HUES6 (cell line): ENCODE measurements at regions not wholly inside any gene's neighbourhood (a gene's known extent, or its start where the extent isn't known, plus 50 kb on each side); places are given as distances from the start of the nearest gene placed in this dataset.
"Not testable (repeated sequence)": the region's sequence is repeated elsewhere in the genome, so short reads cannot be mapped to it uniquely, and the experiment has no call there.

Source experiments
- H3K27ac ChIP-seq: 2 replicates; pipeline ENCODE4 v1.7.0; 2013; ENCODE audit warnings: low read depth, mild to moderate bottlenecking, low read length, inconsistent platforms
- H3K27me3 ChIP-seq: 2 replicates; pipeline ENCODE4 v1.6.1; 2013; ENCODE audit warnings: low read length; ENCODE audit not compliant: control insufficient read depth, insufficient read depth
- H3K36me3 ChIP-seq: 2 replicates; pipeline ENCODE4 v1.6.1; 2013; ENCODE audit warnings: low read length; ENCODE audit not compliant: control insufficient read depth, insufficient read depth
- H3K4me1 ChIP-seq: 2 replicates; pipeline ENCODE4 v1.6.1; 2013; ENCODE audit warnings: low read length; ENCODE audit not compliant: control insufficient read depth, insufficient read depth
- H3K4me3 ChIP-seq: 2 replicates; pipeline ENCODE4 v1.5.1; 2013; ENCODE audit warnings: low read depth, low read length
- H3K9ac ChIP-seq: one replicate; pipeline ENCODE4 v1.6.1; 2013; ENCODE audit warnings: mild to moderate bottlenecking, low read length
- H3K9me3 ChIP-seq: 2 replicates; pipeline ENCODE4 v1.6.1; 2013; ENCODE audit warnings: low read depth, low read length; ENCODE audit not compliant: control insufficient read depth, insufficient read depth

DNA sequence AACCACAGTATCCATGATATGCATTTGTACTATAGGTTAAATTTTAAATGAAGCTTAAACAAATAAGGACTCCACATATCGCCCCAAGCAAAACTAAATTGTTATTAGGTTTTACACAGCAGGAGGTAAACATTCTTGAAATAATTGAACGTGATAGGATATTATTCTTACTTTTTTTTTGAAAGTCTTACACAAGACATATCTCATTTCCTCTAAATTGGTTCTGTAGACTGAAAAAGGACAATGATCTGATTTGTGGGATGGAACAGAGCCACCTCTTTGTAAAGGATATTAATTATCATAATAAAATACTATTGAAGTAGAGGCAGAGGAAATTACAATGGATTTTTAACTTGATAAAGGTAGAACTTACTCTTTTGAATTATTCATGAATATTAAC is 155.1 kb upstream of the SEMA3D start:
- Histone ChIP-seq H3K27ac (no peak overlapping the region), H3K4me1 (no peaks in the 10 kb centered on the region; the same call in 1 of the 2 replicates), H3K4me3 (no peak overlapping the region), H3K36me3 (no peaks in the 10 kb centered on the region), H3K27me3 (no peaks in the 10 kb centered on the region), H3K9me3 (no peaks in the 10 kb centered on the region), H3K9ac (no peak overlapping the region)

DNA sequence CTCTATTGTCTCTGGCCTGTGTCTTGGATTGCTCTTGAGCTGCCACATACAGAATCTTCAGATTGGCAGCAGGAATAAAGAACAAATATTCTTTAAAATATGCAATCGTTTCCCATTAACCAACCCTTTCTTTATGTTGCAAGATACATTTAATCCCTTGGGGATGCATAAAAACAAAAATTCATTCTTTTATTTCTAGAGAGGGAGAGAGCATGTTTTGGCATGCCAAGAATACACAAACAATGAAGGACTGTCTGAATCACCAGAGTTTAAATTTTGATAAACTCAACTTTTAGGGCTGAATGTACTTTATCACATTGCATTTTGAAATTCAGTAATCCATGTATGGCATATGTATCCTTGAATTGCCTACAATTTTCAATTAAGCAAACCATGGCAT is 154.3 kb upstream of the SEMA3D start:
- no peak overlapping the region for H3K4me3 ChIP-seq
- no peaks in the 10 kb centered on the region for H3K27me3 ChIP-seq
- H3K9me3 ChIP-seq = no peaks in the 10 kb centered on the region
- no peaks in the 10 kb centered on the region for H3K36me3 ChIP-seq
- no peak overlapping the region for H3K27ac ChIP-seq
- no peak overlapping the region for H3K9ac ChIP-seq
- H3K4me1 ChIP-seq = no peaks in the 10 kb centered on the region; the same call in 1 of the 2 replicates

DNA sequence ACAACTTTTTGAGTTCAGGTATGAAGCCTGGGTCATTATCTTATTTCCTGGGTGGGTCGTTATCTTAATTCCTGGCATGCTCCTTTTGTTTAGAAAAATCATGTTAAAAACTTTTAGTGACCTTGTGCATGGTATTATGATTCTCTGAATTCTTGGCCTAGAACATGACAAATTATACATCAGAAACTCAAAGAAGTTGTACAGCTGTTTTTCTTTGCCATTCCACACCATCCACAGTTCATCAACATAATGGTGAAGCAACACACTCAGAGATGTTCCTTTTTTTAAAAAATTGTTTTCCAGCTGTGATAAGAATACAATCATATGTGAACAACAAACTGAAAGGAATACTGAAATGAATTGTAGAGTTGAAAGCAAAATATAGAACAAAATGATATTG is 149.2 kb upstream of the SEMA3D start:
- Histone ChIP-seq H3K36me3 (no peaks in the 10 kb centered on the region), H3K27me3 (no peaks in the 10 kb centered on the region), H3K4me1 (no peaks in the 10 kb centered on the region), H3K9ac (no peak overlapping the region), H3K27ac (no peak overlapping the region), H3K4me3 (no peak overlapping the region; the same call in 1 of the 2 replicates), H3K9me3 (0 out of 2 replicates have a peak, but pooled peaks cover 3% of the 10 kb centered on the region)

DNA sequence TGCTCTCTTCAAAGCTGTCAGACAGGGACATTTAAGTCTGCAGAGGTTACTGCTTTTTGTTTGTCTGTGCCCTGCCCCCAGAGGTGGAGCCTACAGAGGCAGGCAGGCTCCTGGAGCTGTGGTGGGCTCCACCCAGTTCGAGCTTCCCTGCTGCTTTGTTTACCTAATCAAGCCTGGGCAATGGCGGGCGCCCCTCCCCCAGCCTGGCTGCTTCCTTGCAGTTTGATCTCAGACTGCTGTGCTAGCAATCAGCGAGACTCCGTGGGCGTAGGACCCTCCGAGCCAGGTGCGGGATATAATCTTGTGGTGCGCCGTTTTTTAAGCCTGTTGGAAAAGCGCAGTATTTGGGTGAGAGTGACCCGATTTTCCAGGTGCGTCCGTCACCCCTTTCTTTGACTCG is 148.3 kb upstream of the SEMA3D start:
- not testable (repeated sequence) for H3K27ac ChIP-seq, H3K27me3 ChIP-seq, H3K4me1 ChIP-seq, H3K9me3 ChIP-seq, H3K9ac ChIP-seq, H3K36me3 ChIP-seq
- H3K4me3 ChIP-seq = peak overlapping the region; percentile 43; the same call in 1 of the 2 replicates

DNA sequence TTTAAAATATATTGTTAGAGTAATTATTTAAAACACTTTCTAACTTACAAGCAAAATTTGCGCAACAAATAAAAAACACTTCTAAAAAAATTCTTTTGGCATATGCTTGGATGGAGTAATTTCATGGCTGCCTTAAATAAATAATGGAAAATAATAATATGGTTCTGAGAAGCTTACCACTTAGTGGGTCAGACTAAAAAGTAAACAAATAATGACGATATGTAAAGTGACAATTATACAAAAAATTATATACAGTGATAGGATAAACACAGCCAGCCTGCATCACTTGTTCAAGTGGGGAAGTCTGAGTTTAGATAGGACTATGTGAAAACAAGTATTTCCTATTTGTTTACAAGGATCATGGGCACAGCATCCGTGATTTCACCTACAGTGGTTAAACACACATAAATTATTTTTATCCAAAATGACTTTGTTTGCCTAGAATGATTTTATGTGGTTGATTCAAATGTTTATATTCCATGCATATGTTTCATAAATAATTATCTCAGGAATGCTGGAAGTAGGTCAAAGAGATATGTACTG is 141.7 kb upstream of the SEMA3D start:
- Histone ChIP-seq H3K36me3 (no peaks in the 10 kb centered on the region), H3K27ac (no peak overlapping the region), H3K9ac (no peak overlapping the region), H3K4me1 (no peaks in the 10 kb centered on the region), H3K9me3 (no peaks in the 10 kb centered on the region), H3K27me3 (no peaks in the 10 kb centered on the region), H3K4me3 (no peak overlapping the region)

DNA sequence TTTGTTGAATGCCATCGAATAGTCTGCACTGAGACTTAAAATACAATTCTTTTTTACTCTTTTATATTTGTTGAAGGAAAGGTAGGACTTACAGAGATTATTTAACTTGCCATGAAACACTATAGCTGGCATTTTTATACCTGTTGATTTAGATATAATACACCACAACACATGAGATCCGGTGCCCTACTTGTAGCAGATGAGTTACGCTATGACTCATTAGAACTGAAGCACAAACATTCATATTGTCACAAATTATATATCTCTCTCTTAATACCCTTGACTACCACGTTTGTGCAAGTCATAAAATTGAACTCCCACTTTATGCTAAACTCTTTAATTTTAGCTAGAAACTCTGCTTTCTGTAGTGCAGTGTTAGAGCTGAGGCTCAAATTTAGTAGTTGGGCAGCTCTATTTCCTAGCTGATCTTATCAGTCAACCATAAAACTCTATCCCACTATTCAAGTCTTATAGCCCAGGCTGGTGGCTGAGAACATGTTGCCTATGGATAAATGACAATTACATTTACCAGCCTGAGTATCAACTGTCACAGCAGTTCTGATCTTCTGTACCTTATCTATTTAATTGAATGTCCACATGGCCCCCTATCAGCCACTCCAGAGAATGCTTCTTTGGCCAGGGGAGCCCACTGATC is 137.4 kb upstream of the SEMA3D start:
- Histone ChIP-seq H3K27ac (no peak overlapping the region), H3K27me3 (no peaks in the 10 kb centered on the region), H3K4me3 (no peak overlapping the region), H3K4me1 (peaks cover 4% of the 10 kb centered on the region; the same call in 1 of the 2 replicates), H3K36me3 (no peaks in the 10 kb centered on the region), H3K9ac (no peak overlapping the region), H3K9me3 (no peaks in the 10 kb centered on the region)

DNA sequence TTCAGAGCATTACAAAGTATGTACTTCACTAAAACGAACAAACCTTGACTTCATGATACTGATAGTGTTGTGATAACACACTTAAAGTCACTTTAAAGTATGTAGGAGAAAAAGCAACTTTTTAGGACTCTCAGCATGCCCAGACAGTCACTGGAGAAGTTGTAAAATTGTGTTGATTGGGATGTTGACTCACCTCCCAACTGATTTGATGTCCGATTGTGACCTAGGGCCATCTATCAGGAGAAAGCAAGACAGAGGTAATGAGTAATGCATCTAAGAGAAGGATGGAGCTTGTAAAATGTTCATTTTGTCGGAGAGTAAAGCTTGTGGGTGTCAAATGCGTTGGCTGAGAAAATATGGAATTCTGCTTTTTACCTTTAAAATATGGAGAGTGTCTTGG is 135.4 kb upstream of the SEMA3D start:
- H3K27me3 ChIP-seq = no peaks in the 10 kb centered on the region

DNA sequence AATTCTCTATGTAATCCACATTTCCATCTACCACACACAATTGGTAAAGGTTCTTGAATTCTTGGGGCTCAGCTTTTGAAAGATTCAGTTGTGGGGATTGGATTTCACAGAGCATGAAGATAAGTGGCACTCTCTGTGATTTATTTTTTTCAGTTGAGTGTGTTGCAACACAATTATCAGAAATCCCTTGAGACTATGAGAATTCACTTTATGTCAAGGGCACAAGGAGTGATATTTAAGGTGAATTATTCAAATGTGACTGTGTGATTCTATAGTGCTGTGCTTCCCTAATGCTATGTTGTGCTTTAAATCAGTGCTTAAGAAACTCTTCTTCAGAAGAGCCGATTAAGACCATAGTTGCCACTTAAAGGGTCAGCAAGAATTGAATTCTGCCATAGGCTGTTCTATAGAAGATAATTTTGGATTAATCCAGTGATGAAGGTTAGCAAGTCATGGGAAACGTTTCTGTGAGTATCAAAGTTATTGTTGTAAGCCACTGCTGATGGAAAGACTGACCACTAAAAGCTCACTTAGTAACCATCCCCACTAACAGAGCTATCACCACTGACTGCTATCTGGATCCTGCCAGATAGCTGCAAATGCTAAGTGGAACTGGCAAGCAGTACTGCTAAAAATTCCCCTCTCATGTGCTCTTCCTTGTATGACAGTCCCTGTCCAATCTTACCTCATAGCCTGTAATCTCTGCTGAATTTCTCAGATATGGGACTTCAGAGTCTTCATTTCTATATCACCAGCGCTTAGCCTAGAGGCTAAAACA is 134.0 kb upstream of the SEMA3D start:
- no peak overlapping the region for H3K4me3 ChIP-seq
- H3K9ac ChIP-seq = no peak overlapping the region
- H3K4me1 ChIP-seq = peaks cover 4% of the 10 kb centered on the region; the same call in 1 of the 2 replicates
- 0 out of 2 replicates have a peak overlapping the region, but pooled peaks have one; percentile 28 for H3K27ac ChIP-seq
- no peaks in the 10 kb centered on the region for H3K9me3 ChIP-seq
- H3K36me3 ChIP-seq = no peaks in the 10 kb centered on the region
- H3K27me3 ChIP-seq = no peaks in the 10 kb centered on the region

More for the DNA sequence above, 135.4 kb upstream of the SEMA3D start:
- Histone ChIP-seq H3K4me3 (no peak overlapping the region), H3K36me3 (no peaks in the 10 kb centered on the region), H3K4me1 (peaks cover 4% of the 10 kb centered on the region; the same call in 1 of the 2 replicates), H3K9me3 (no peaks in the 10 kb centered on the region), H3K9ac (no peak overlapping the region), H3K27ac (no peak overlapping the region)

DNA sequence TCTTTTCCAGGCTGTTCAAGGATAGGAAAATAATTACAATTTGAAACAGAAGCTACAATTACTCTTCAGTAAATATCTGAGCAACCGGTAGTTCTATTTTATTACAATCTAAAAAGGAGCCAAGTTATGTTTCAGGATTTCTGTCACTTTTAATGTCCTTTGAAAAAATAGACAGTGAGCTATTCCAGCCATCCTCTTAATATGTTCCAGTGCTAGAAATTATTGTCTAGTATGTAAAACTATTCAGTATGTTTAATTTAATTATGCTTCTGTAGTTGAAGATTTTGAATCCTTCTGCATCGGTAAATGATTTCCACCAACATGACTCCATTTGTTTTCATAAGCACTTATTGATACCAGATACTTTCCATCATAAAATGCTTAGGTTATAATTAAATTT is 129.6 kb upstream of the SEMA3D start:
- no peaks in the 10 kb centered on the region for H3K4me1 ChIP-seq
- no peak overlapping the region for H3K9ac ChIP-seq
- H3K27ac ChIP-seq = no peak overlapping the region
- no peaks in the 10 kb centered on the region for H3K27me3 ChIP-seq
- no peaks in the 10 kb centered on the region for H3K36me3 ChIP-seq
- H3K9me3 ChIP-seq = no peaks in the 10 kb centered on the region
- no peak overlapping the region for H3K4me3 ChIP-seq

DNA sequence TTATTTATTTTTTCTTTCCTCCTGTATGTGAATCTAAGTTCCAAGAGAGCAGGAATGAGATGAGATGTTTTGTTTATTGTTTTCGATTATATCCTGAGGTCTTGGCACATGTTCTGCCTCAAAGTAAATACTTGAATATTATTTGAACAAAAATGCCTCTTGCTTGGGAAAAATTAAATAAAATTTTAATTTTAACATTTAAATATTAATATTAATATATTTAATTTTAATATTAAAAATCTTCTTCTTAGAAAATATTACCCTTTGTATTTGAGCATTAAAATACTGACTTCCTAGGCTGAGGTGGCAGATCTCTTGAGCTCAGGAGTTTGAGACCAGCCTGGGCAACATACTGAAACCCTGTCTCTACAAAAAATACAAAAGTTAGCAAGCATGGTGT is 123.4 kb upstream of the SEMA3D start:
- Histone ChIP-seq H3K36me3 (no peaks in the 10 kb centered on the region), H3K27ac (no peak overlapping the region), H3K4me1 (no peaks in the 10 kb centered on the region), H3K27me3 (no peaks in the 10 kb centered on the region), H3K4me3 (no peak overlapping the region), H3K9ac (no peak overlapping the region), H3K9me3 (no peaks in the 10 kb centered on the region)

DNA sequence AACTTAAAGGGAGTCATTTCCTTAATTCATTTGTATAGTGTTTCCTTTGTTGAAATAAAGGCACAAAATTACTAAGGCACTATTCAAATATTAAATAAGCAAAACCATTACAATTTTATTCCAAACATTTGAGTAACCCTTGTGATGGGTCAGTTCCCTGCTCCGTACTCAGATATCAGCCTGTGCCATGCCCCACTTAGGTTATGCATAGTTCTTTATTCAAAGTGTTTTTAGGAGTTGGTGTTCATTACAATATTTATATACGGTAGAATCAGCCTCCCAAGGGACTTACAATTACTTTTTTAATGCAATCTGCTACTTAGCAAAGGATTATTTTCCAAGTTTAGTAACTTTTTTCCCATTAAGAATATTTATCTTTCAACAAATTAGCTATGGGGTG is 119.3 kb upstream of the SEMA3D start:
- H3K4me3 ChIP-seq = no peak overlapping the region
- no peaks in the 10 kb centered on the region for H3K27me3 ChIP-seq
- H3K27ac ChIP-seq = no peak overlapping the region
- H3K4me1 ChIP-seq = no peaks in the 10 kb centered on the region
- H3K36me3 ChIP-seq = no peaks in the 10 kb centered on the region
- no peak overlapping the region for H3K9ac ChIP-seq
- no peaks in the 10 kb centered on the region for H3K9me3 ChIP-seq
